Trophoblast cell (in vitro differentiated cells and primary cell): ENCODE measurements at regions not wholly inside any gene's neighbourhood (a gene's known extent, or its start where the extent isn't known, plus 50 kb on each side); places are given as distances from the start of the nearest gene placed in this dataset.

Experiments used
- DNase-seq, 2 donors: peaks; one replicate each; pipeline ENCODE4 v3.0.0-alpha.2; 2016
- H2AFZ ChIP-seq: 2 replicates; pipeline ENCODE4 v1.6.1; 2013; ENCODE audit warnings: low read length, moderate library complexity, mild to moderate bottlenecking; ENCODE audit not compliant: insufficient read depth, poor library complexity
- H2AK5ac ChIP-seq: 2 replicates; pipeline ENCODE4 v1.6.1; 2013; ENCODE audit warnings: mild to moderate bottlenecking, low read length
- H2BK120ac ChIP-seq: 2 replicates; pipeline ENCODE4 v1.6.1; 2013; ENCODE audit warnings: low read length, mild to moderate bottlenecking, moderate library complexity; ENCODE audit not compliant: insufficient read depth, poor library complexity
- H2BK12ac ChIP-seq: 2 replicates; pipeline ENCODE4 v1.6.1; 2013; ENCODE audit warnings: mild to moderate bottlenecking, low read length, moderate library complexity
- H2BK5ac ChIP-seq: 2 replicates; pipeline ENCODE4 v1.6.1; 2013; ENCODE audit warnings: low read length, low read depth, moderate library complexity, mild to moderate bottlenecking; ENCODE audit not compliant: poor library complexity
- H3K14ac ChIP-seq: 2 replicates; pipeline ENCODE4 v1.6.1; 2013; ENCODE audit warnings: mild to moderate bottlenecking, low read length
- H3K18ac ChIP-seq: 2 replicates; pipeline ENCODE4 v1.6.1; 2013; ENCODE audit warnings: mild to moderate bottlenecking, low read length
- H3K23ac ChIP-seq: 2 replicates; pipeline ENCODE4 v1.6.1; 2013; ENCODE audit warnings: low read length
- H3K27ac ChIP-seq: 2 replicates; pipeline ENCODE4 v1.5.1; 2013; ENCODE audit warnings: low read depth, mild to moderate bottlenecking, inconsistent platforms, low read length, moderate library complexity
- H3K27me3 ChIP-seq: 2 replicates; pipeline ENCODE4 v1.6.1; 2013; ENCODE audit warnings: inconsistent platforms, mild to moderate bottlenecking, low read length, moderate library complexity; ENCODE audit not compliant: insufficient read depth
- H3K36me3 ChIP-seq, 2 experiments: 1 replicate in 1 of 2; 2 replicates in 1 of 2; pipeline ENCODE4 v1.6.1; 2013; ENCODE audit warnings: low read length in 2 of 2, mild to moderate bottlenecking in 2 of 2, moderate library complexity in 1 of 2; ENCODE audit not compliant: insufficient read depth in 2 of 2, control insufficient read depth in 1 of 2
- H3K4ac ChIP-seq: 2 replicates; pipeline ENCODE4 v1.6.1; 2013; ENCODE audit warnings: low read depth, mild to moderate bottlenecking, low read length, moderate library complexity
- H3K4me1 ChIP-seq, 2 experiments: 1 replicate in 1 of 2; 2 replicates in 1 of 2; pipeline ENCODE4 v1.6.1; 2013; ENCODE audit warnings: low read length in 2 of 2, mild to moderate bottlenecking in 2 of 2, moderate library complexity in 1 of 2; ENCODE audit not compliant: insufficient read depth in 2 of 2, control insufficient read depth in 1 of 2
- H3K4me2 ChIP-seq: 2 replicates; pipeline ENCODE4 v1.6.1; 2013; ENCODE audit warnings: inconsistent platforms, mild to moderate bottlenecking, low read length, moderate library complexity
- H3K4me3 ChIP-seq: 2 replicates; pipeline ENCODE4 v1.5.1; 2013; ENCODE audit warnings: mild to moderate bottlenecking, low read depth, low read length, inconsistent platforms
- H3K79me1 ChIP-seq: one replicate; pipeline ENCODE4 v1.6.1; 2013; ENCODE audit warnings: low read length
- H3K79me2 ChIP-seq: 2 replicates; pipeline ENCODE4 v1.6.1; 2013; ENCODE audit warnings: low read length, mild to moderate bottlenecking; ENCODE audit not compliant: control insufficient read depth, insufficient read depth, poor library complexity
- H3K9ac ChIP-seq: 2 replicates; pipeline ENCODE4 v1.6.1; 2013; ENCODE audit warnings: mild to moderate bottlenecking, low read length
- H3K9me3 ChIP-seq: 2 replicates; pipeline ENCODE4 v1.6.1; 2013; ENCODE audit warnings: low read depth, mild to moderate bottlenecking, control low read depth, inconsistent platforms, low read length; ENCODE audit not compliant: insufficient read depth
- H4K12ac ChIP-seq: 2 replicates; pipeline ENCODE4 v1.6.1; 2013; ENCODE audit warnings: low read depth, mild to moderate bottlenecking, low read length, moderate library complexity
- H4K8ac ChIP-seq: 2 replicates; pipeline ENCODE4 v1.6.1; 2013; ENCODE audit warnings: low read depth, mild to moderate bottlenecking, low read length, moderate library complexity
- H4K91ac ChIP-seq: one replicate; pipeline ENCODE4 v1.6.1; 2013; ENCODE audit warnings: low read depth, mild to moderate bottlenecking, low read length, moderate library complexity
- WGBS: extraction: QIAGEN DNeasy Blood & Tissue Kit; methylation state at CpG from one replicate; pipeline ENCODE4 v1.1.7; 2013; ENCODE audit warnings: missing lambda C conversion rate; ENCODE audit not compliant: insufficient read length, insufficient coverage; ENCODE audit errors: extremely low coverage; 5-methylcytosine and 5-hydroxymethylcytosine counted together

DNA sequence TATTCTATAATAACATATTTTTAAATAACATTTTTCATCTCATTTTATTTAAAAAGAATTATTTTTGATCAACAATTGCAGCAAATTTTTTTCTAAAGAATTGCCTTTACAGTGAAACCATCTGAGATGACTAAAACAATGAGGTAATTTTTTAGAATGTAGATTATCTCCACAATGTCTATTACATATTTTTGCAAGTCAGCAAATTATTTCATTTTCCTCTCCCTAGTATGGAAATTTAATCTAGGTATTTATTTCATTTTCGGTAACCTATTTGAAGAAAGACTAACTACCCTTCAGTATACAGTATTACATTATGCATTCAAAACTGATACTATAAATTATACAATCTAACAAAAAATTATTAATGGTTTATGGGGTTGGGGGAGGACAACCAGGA lies 213.2 kb upstream of the SP4 start:
- no peak for DNase-seq
- no peaks in the 10 kb centered on the region for H3K27me3 ChIP-seq
- no peak overlapping the region for H2AK5ac ChIP-seq
- H3K18ac ChIP-seq: no peak overlapping the region
- H3K4me1 ChIP-seq: no peaks in the 10 kb centered on the region
- no peak overlapping the region for H3K9ac ChIP-seq
- H4K91ac ChIP-seq: no peak overlapping the region
- H2BK12ac ChIP-seq: no peak overlapping the region
- WGBS: no CpG with 5 or more reads among the region's 1 CpG
- no peak overlapping the region for H4K12ac ChIP-seq
- no peaks in the 10 kb centered on the region for H3K79me1 ChIP-seq
- no peaks in the 10 kb centered on the region for H3K79me2 ChIP-seq
- no peaks in the 10 kb centered on the region for H3K36me3 ChIP-seq
- no peak overlapping the region for H3K4me2 ChIP-seq
- no peak overlapping the region for H3K23ac ChIP-seq
- no peak overlapping the region for H3K4me3 ChIP-seq
- H3K27ac ChIP-seq: no peak overlapping the region
- H4K8ac ChIP-seq: no peak overlapping the region
- H3K9me3 ChIP-seq: no peaks in the 10 kb centered on the region
- no peak overlapping the region for H3K14ac ChIP-seq
- no peak overlapping the region for H2AFZ ChIP-seq
- no peak overlapping the region for H3K4ac ChIP-seq
- no peak overlapping the region for H2BK120ac ChIP-seq
- no peak overlapping the region for H2BK5ac ChIP-seq

DNA sequence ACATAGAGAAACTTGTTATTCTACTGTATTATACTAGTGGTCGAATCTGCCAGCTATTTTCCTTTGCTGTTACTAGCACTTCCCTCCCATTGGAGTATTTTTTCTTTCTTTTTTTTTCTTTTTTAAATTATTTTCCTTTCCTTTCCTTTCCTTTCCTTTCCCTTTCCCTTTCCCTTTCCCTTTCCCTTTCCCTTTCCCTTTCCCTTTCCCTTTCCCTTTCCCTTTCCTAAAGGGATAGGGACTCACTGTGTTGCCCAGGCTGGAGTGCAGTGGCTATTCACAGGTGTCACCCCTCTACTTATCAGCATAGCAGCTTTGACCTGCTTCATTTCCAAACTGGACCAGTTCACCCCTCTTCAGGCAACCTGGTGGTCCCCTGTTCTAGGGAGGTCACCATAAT lies 212.6 kb upstream of the SP4 start:
- Histone ChIP-seq H2AK5ac (no peak overlapping the region), H3K36me3 (no peaks in the 10 kb centered on the region), H2AFZ (no peak overlapping the region), H3K9me3 (no peaks in the 10 kb centered on the region), H2BK12ac (no peak overlapping the region), H4K8ac (no peak overlapping the region), H4K12ac (no peak overlapping the region), H4K91ac (no peak overlapping the region), H3K14ac (no peak overlapping the region), H2BK120ac (no peak overlapping the region), H3K9ac (no peak overlapping the region), H3K4me1 (no peaks in the 10 kb centered on the region), H3K4me2 (no peak overlapping the region), H2BK5ac (no peak overlapping the region), H3K27me3 (no peaks in the 10 kb centered on the region), H3K4ac (no peak overlapping the region), H3K27ac (no peak overlapping the region), H3K18ac (no peak overlapping the region), H3K4me3 (no peak overlapping the region), H3K79me1 (no peaks in the 10 kb centered on the region), H3K23ac (no peak overlapping the region), H3K79me2 (no peaks in the 10 kb centered on the region)
- DNase-seq: no peak
- no CpG with 5 or more reads among the region's 1 CpG for WGBS

DNA sequence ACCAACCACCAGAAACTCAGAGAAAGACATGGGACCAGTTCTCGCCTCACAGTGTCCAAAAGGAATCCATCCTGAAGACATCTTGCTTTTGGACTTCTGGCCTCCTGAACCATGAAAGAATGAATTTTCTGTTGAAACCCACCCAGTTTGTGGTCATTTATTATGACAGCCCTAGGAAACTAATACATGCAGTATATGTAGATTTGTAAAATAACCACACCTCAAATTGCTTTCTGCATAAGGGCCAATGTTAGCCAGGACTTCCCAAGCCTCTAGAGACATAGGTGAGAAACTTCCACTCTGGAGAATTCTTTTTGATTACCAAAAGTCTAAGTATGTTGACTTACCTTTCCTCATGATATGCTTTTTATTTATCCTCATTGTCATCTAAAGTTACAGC lies 210.5 kb upstream of the SP4 start:
- no peak overlapping the region for H4K91ac ChIP-seq
- no peak overlapping the region for H3K18ac ChIP-seq
- H3K4me3 ChIP-seq: no peak overlapping the region
- no peaks in the 10 kb centered on the region for H3K79me2 ChIP-seq
- H3K36me3 ChIP-seq: no peaks in the 10 kb centered on the region
- no peak overlapping the region for H3K4ac ChIP-seq
- H3K4me2 ChIP-seq: no peak overlapping the region
- H3K27me3 ChIP-seq: no peaks in the 10 kb centered on the region
- no peak overlapping the region for H3K23ac ChIP-seq
- H3K9me3 ChIP-seq: peaks cover 3% of the 10 kb centered on the region
- no peak overlapping the region for H2BK12ac ChIP-seq
- no peak overlapping the region for H3K9ac ChIP-seq
- H2AFZ ChIP-seq: no peak overlapping the region
- H3K4me1 ChIP-seq: no peaks in the 10 kb centered on the region
- H3K14ac ChIP-seq: no peak overlapping the region
- no peak overlapping the region for H3K27ac ChIP-seq
- no peak overlapping the region for H4K12ac ChIP-seq
- WGBS: no CpG with 5 or more reads among the region's 1 CpG
- H2AK5ac ChIP-seq: no peak overlapping the region
- DNase-seq: no peak
- H3K79me1 ChIP-seq: no peaks in the 10 kb centered on the region
- no peak overlapping the region for H2BK120ac ChIP-seq
- H2BK5ac ChIP-seq: no peak overlapping the region
- no peak overlapping the region for H4K8ac ChIP-seq

DNA sequence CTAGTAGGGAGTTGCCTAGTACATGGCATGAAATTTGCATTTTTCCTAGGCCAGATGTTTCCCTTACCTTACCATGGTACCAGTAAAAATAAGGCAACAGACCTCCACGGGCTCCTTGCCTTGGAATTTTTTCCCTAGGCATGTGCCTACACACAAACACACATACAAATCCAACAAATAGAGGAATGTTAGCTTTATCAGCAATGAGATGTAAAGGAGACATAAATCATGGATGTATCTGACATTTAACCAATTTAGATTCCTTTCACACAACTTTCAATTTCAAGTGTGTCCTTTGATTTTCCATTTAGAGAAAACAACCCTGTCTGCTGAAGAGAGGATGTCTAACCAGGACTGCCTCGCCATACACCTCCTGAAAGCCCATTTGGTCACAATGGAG lies 209.7 kb upstream of the SP4 start:
- Histone ChIP-seq H3K79me1 (no peaks in the 10 kb centered on the region), H4K91ac (no peak overlapping the region), H3K4me1 (no peaks in the 10 kb centered on the region), H3K36me3 (no peaks in the 10 kb centered on the region), H3K79me2 (no peaks in the 10 kb centered on the region), H4K8ac (no peak overlapping the region), H3K4me3 (no peak overlapping the region), H3K23ac (no peak overlapping the region), H2BK120ac (no peak overlapping the region), H2AK5ac (no peak overlapping the region), H3K18ac (no peak overlapping the region), H3K27ac (no peak overlapping the region), H2BK5ac (no peak overlapping the region), H2AFZ (no peak overlapping the region), H2BK12ac (no peak overlapping the region), H3K4ac (no peak overlapping the region), H3K27me3 (no peaks in the 10 kb centered on the region), H3K4me2 (no peak overlapping the region), H3K14ac (no peak overlapping the region), H3K9ac (no peak overlapping the region), H3K9me3 (peaks cover 3% of the 10 kb centered on the region), H4K12ac (no peak overlapping the region)
- no CpG with 5 or more reads among the region's 2 CpGs for WGBS
- DNase-seq: no peak
